ENCODE measurements at regions not wholly inside any gene's neighbourhood (a gene's known extent, or its start where the extent isn't known, plus 50 kb on each side); places are given as distances from the start of the nearest gene placed in this dataset.

DNA sequence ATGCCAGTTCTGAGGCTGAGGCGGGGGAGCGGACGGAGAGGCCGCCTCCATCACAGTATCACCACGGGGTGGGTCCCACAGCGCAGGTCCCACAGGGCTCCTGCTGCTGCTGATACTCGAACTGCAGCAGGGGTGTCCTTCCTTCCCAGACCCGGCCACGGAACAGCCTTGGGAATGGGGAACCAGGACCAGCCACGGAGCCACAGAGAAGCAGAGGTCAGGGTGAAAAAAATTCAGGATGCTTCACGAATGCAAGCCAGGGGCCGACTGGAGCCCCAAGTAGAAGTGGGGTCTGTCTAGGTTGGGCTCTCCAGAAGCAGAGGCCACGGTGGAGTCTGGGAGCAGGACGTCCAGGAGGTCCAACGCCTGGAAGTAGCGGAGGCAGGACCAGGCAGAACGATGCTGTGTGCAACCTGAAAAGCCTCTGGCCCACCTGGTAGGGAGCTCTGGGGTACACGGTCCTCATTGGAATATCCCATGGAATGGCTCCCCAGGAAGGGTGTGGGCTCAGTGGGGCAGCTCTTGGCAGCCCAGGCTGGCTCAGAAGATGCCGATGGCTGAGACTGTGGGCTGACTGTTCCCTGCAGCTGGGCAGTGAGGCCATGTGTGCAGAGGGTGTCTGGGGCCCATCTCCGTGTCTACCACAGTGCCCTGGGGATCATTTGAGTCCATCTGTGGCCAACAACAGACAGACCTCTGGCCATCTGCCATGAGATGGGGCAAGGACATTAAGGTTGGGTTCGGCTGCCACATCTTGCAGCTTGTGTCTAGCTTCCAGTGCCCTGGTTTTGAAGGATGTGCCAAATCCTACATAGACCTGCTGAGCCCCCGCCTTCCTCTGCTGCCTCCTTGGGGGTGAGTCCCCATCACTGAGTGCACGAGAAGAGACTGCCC, 66.9 kb upstream of the FCN1 start:
- ATAC-seq (no peak), DNase-seq (no peak)
- intact Hi-C loops (cut with DNase I), result loop anchor here (5.0 kb wide), 4 partner anchors 202 to 287 kb away; no protein-coding TSS in a partner anchor

DNA sequence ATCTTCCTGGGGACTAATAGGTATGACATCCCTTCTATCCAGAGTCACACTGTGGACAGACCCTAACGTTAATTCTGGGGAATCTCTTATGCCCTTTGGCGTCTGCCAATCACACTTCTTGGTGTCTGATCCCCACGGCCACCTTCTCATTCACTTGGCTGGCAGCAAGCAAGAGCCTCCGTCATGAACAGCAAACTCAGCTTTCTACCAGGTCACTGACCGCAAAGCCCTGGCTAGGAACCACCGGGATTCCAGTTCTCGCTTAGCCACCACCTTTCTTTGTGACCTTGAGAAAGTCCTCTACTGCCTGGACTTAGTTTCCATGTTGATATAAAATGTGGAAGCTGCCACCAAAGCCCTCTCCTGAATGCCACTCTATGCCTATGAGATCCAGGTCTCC, 67.7 kb upstream of the FCN1 start:
- ATAC-seq (no peak), DNase-seq (no peak)
- intact Hi-C loops (cut with DNase I), result no loop called here

DNA sequence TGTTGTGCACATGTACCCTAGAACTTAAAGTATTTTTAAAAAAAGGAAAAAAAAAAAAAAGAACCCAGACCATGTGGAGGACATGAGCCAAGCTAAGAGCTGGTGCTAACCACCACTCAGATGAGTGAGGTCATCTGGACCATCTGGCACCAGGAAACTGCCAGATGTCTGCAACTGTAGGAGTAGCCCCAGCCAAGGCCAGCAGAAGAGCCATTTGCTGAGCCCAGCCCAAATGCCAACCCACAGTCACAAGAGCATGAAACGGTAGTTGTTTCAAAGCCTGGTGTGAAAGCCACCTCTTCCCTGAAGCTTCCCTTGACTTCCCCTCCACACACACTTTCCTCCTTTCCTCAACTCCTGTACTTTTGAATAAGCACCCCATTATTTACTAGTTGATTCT, 69.2 kb upstream of the FCN1 start:
- intact Hi-C loops (cut with DNase I), result no loop called here
- ATAC-seq, result no peak

DNA sequence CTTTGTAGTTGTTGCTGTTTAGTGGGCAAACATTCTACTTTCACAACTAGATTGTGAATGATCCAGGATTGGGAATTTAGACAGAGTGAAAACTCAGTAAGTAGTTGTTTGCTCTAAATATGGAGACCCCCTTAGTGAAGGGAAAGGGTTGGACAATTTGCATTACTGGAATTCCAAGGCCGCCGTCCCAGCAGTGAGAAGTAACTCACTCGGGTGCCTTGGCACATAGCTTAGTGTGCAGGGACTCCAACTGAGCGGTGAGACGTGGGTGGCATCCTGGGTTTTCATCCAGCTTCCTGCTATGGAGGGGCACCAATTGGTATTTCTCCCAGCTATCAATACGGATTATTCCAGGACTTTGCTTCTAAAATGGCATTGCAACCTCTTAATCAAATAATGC, 69.7 kb upstream of the FCN1 start:
- intact Hi-C loops (cut with DNase I), result no loop called here
- ATAC-seq (no peak), DNase-seq (no peak)

More for the DNA sequence above, 69.2 kb upstream of the FCN1 start:
- no peak for DNase-seq

DNA sequence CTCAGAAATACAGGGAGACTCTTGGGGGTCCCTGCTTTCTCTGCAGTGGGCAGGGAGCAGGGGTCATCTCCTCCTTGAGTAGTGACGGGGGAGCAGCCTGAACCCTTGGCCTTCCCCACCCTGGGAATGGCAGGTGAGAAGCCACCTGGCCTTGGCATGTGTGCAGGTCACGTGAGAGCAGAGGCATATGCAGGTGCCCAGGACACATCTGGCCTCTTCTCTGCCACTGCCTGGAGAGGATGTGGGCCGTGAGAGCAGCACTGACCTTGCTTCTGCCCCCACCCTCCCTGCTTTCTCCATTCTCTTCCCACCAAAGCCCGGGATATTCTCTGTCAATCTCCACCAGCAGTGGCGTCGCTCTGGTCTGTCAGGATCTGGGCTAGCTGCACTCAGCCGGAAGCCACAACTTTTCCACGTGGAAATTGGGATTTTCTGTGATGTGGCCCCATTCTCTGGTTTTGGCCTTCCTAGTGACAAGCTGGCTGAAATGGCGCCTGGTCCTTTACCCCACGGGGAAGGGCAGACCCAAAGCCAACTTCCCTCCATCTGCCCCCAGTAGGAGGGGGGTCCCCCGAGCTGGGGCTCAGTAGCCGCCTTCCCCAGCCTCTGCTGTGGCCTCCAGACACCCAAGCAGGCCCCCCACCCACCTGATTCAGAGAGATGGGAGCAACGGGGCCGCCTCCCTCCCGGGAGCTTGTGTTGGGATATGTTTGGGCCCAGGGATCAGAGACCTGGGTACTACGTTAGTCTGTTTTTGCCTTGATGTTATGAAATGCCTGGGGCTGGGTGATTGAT, 70.4 kb upstream of the FCN1 start:
- DNase-seq (no peak), ATAC-seq (no peak)
- intact Hi-C loops (cut with DNase I), result no loop called here

DNA sequence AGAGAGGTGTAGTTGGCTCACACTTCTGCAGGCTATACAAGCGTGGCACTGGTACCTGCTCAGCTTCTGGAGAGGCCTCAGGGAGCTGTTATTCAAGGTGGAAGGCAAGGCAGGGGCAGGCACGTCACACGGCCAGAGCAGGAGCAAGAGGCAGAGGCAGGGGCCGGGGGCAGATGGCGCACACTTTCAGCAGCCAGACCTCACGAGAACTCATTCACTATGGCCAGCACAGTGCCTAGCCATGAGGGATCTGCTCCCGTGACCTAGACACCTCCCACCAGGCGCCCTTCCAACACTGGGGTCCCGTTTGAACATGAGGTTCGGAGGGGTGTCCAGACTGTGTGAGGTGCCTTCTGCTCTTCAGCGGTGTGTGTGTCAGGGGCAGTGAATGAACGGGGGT, 71.0 kb upstream of the FCN1 start:
- ATAC-seq, result no peak
- no peak for DNase-seq
- intact Hi-C loops (cut with DNase I), result no loop called here

DNA sequence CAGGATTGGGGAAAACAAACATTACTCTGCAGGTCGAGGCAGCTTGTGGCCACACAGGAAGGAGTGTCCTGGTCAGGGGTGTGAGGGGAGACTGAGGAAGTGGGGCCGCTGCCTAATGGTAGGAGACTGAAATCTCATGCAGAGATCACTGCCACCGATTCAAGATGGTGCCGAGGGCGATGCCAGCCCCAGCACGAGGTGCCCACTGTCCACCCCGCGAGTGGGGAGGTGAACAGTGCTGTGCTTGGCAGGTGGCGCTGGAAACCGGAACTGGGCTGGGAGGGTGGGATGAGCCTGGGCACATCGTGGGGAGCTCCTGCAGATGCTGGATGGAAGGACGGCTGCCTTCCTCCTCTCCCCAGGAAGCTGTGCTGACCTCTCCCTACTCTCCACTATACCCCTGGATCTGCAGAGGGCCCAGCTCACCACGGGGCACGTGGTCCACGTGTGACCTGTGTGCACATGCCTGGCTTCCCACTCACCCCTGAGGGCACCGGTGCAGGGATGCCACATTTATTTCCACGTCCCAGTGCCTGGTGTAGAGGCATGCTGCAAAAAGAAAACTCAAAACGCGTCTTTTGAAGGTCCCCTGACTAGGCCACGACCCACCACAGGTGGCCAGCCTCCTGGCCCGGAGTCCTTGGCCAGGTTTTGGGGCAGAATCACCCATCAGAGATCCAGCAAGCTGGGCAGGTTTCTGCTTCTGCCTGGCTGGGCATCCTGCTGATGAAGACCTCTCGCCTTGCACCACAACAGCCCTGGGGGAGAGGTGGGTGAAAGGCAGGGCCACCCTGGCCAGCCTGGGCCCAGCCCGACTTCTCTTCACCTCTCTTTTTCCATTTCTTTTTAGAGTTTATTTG, 71.7 kb upstream of the FCN1 start:
- intact Hi-C loops (cut with DNase I), result no loop called here
- DNase-seq, result no peak
- no peak for ATAC-seq

DNA sequence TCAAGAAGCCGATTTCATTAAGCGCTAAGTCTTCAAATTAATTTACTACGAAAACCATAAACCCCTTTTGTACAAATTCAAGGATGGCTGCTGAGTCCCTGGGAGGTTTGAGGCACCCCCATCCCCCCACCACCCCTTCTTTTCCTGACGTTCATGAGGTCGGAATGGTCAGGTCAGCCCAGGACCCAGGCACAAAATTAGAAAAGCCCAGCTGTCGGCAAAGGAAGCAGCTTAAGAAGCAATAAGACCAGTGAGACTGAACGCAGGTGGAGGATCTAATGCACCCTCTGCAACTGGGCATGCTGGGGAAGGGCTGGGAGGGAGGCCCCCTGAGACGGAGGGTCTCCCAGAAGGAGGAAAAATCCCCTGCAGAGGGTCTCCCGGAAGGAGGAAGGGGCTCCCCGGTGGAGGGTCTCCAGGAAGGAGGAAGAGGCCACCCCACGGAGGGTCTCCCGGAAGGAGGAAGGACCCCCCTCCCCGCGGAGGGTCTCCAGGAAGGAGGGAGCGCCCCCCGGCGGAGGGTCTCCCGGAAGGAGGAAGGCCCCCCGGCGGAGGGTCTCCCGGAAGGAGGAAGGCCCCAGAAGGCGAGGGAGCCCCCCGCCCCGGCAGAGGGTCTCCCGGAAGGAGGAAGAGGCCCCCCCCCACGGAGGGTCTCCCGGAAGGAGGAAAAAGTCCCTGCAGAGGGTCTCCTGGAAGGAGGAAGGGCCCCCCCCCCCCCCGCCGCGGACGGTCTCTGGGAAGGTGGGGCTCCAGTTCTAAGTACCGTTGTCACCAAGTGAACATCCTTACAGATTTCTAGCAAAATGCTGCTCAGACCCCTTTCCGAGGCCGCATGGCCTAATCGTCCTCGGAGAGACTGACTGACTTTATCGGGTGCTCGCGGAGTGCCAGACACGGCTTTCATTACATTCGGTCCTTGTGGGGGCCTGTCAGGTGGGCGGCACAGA, 74.4 kb upstream of the FCN1 start:
- ATAC-seq, result no peak
- DNase-seq, result no peak
- intact Hi-C loops (cut with DNase I), result no loop called here

DNA sequence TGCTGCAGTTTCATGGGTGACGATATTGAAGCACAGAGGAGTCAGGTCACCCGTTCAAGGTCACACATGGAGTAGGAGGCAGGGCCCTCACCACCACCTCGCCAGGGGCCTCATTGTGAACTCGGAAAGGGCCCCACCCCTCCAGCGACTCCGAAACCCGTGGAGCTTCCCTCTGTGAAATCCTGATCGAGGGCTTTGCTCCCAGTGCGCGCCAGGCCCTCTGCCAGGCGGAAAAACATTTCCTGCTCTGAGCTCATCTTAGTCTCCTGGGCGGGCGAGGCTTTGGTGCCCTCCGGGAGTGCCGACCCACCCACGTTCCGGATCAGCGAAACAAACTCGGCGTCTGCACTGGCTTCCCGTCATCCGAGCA, 75.0 kb upstream of the FCN1 start:
- ATAC-seq (no peak), DNase-seq (no peak)

DNA sequence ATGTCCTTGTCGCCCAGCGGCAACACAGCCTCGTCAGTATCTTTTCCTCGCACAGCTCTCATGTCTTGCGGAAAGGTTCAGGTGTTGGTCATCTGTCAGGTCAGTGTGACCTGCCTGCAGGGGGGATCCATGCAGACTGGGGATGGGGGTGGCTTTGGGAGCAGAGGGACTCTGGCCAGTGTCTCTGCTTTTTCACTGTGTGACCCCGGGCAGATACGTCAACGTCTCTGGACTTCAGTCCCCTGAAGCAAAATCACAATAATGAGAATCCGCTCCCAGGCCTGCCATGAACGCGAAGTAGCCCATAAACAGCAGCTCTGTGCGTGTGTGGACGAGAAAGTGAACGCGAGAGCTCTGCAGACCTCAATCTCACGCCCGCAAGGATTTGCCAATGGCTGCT, 75.7 kb upstream of the FCN1 start:
- DNase-seq (no peak), ATAC-seq (no peak)
- intact Hi-C loops (cut with DNase I), result no loop called here

More for the DNA sequence above, 75.0 kb upstream of the FCN1 start:
- intact Hi-C loops (cut with DNase I), result no loop called here

DNA sequence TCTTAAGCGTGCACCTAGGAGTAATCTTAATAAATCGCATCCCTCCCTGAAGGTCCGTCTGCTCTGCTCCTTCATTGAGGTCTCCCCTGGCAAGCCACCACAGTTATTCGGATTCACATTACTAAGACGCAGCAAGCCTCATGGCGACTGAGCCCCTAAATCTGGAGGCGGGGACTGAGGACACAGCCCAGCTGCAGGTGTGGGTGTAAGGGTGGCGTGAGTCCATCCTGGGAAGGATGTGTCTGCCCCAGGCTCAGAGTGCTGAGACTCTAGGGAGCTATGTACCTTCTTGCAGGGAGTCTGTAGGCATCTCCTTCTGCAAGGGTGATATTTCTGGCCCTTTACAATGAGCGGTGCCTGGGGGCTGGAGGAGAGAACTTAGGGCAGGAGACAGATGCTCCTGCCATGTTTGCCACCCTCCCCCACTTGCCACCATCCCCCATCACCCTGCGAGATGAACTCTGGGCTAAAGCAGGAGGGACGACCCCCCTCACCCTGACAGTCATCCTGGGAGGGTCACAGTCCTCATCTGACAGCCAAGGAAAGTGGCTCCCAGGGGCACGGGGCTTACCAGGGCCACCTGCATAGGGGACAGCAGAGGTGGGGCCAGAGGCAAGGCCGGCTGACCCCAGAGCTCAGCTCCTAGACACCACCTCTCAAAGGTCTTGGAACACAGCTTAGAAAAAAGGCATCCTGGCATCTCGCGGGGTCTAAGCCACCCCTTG, 76.4 kb upstream of the FCN1 start:
- intact Hi-C loops (cut with DNase I), result no loop called here
- no peak for DNase-seq
- ATAC-seq, result no peak

DNA sequence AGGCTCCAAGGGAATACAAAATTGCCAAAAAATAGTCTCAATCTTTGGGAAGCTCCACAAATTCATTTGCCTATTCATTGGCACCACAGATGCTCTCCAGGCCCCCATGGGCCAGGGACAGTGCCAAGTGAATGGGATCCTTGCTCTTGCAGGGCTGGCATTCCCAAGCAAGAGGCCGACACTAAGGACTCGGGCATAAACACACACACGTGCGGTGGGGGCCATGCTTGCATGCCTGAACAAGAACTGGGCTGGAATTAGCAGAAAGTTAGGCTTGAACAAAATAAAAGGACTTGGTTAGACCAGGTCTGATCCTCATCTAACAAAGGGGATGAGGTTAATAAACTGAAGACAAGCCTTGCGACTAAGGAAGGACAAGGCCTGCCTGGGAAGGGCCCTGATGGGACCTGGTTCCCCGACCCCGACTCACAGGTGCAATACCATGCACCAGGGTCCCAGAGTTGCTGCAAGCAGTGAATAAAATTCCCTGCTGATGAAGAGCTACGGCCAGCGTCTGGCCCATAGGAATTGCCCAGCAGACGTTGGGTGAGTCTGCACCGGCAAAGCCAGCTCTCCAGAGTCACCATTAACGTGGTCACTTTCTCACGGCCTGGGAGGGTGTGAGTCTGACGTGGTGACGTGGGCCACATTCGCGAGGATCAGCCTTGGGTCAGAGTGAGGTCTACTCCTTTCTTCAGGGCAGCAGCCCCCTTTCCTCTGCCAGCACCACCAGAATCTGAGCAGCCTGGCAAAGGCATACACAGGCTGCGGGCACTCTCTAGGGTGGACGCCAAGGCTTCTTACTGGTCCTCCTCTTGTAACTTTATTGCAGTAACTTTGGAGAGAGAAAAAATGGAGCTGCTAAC, 77.4 kb upstream of the FCN1 start:
- DNase-seq (no peak), ATAC-seq (no peak)
- intact Hi-C loops (cut with DNase I), result no loop called here

DNA sequence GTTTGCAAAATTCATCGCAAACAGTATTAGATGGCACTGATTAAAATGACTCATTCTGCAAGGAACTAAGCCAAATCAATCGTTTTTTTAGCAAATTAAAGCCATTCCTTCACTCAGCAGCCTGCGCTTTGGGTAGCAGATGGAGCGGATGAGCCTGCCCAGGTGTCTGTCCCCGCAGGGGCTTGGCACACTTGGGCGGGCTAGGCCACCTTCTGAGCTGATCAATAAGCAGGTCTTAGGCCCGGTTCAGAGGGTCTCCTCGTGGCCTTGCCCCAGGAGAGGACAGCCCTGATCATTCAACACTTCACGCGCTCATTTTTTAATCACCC, 78.0 kb upstream of the FCN1 start:
- ATAC-seq (no peak), DNase-seq (no peak)
- intact Hi-C loops (cut with DNase I), result no loop called here

DNA sequence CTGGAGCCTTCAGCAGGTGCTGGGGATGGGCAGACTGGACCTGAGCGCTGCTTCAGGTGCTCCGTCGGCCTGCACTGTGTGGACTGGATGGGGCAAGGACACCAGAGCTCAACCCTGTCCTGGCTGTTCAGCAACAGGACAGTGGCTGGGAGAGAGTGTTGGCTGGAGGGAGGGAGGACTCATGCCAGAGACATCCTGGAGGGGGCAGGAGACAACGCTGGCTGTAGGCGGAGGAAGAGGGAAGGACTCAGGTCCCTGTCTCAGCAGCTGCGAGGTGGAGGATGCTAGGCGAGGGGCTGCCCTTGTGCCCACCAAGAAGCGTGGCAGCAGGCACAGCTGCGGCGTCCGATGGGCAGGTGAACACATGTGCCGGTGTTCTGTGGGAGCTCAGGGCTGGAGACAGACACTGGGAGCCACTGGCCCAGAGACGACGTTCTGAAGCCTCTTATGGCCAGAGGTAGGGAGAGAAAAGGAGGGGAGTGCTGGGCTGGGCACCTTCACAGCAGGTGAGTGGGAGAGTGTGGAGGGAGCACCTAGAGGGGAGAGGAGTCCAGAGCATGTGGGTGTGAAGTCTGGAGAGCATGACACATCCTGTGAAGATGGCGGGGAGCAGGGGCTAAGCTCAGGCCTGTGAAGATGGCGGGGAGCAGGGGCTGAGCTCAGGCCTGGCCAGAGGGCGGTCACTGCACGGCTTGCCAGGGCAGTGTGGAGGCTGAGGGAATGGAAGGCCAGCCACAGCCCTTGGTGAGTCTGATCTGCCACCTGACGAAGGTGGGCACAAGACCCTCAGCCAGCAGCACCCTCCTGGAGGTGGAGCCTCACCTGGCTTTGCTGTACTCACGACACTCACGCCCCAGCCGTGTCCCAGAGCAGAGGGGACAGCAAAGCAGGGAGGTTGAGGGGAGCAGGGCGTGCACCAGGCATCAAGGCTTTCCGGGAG, 79.1 kb upstream of the FCN1 start:
- intact Hi-C loops (cut with DNase I), result no loop called here
- ATAC-seq, result no peak
- no peak for DNase-seq

DNA sequence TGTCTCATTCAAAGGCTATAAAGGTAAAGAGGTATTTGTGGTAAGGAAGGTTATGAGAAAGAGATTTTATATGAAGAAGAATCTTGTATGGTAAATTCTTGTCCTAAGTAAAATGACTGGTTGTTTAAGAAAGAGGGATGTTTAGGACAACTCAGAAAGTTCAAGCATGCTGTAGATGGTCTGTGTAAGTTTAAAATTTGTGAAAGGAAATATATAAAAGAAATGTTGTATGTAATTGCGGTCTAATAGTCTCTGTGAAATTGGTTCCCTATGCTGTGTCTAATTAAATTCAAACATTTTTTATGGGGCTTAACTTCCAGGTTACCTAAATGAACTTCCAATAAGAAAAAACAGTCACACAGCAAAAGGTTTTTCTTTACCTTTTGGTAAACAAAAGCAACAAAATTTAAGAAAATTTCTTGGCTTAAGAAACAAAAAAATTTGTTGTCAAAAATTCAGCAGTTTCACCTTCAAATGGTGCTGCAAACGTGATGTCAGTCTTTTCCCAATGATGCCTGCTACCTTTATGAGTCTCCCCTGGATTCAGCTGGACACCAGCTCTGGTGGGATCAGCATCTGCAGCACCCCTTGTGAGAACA, 83.0 kb upstream of the FCN1 start:
- intact Hi-C loops (cut with DNase I), result no loop called here

DNA sequence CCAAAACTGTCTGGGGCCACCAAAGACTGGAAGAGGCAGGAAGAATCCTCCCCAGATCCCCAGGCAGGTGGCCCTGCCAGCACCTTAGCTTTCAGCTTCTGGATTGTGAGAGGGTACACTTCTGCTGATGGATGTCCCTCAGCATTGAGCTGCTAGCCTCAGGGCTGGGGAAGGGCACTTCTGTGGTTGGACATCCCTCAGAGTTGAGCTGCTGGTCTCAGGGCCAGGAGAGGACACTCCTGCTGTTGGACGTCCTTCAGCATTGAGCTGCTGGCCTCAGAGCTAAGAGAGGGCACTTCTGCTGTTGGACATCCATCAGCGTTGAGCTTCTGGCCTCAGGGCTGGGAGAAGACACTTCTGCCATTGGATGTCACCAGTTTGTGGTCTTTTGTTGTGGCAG, 83.8 kb upstream of the FCN1 start:
- ATAC-seq, result no peak
- intact Hi-C loops (cut with DNase I), result no loop called here
- DNase-seq, result no peak

More for the DNA sequence above, 83.0 kb upstream of the FCN1 start:
- no peak for ATAC-seq
- no peak for DNase-seq

Data from left cardiac atrium (tissue), 4 donors.